K562 (cell line): ENCODE measurements at regions not wholly inside any gene's neighbourhood (a gene's known extent, or its start where the extent isn't known, plus 50 kb on each side); places are given as distances from the start of the nearest gene placed in this dataset.

Source experiments
- ATAC-seq: fragments of 200-7000 bp; cut with Tn5 transposase; 3 replicates; pipeline ENCODE4 v1.9.1; 2020; ENCODE audit warnings: moderate library complexity
- BruUV-seq: library from RNA; stranded (reverse); fragments of 400-500 nt; replicated peaks from 2 replicates; lab custom pipeline; 2021; lab: Mats Ljungman, UMichigan
- CTCF ChIA-PET: fragments of 300-600 bp; formaldehyde crosslinking; extraction: SDS; loops from one replicate; lab custom pipeline; 2021; ENCODE audit warnings: low intra/inter-chr PET ratio; lab: Yijun Ruan, JAX
- POLR2A ChIA-PET: fragments of 300-600, 350-650 bp; sonication (Branson Sonifier 250); formaldehyde crosslinking; extraction: SDS; loops from one replicate; lab custom pipeline; 2021; ENCODE audit warnings: antibody characterized with exemption, inconsistent platforms; lab: Yijun Ruan, JAX
- DNase-seq, 4 experiments: peaks; one replicate each; pipeline versions ENCODE4 v3.0.0 to v3.0.0-alpha.2; 2011 to 2018; ENCODE audit warnings: low spot score in 3 of 4, mixed read lengths in 3 of 4; ENCODE audit errors: extremely low read depth in 1 of 4
- FAIRE-seq: peaks from 2 replicates; lab custom pipeline; 2011; peaks lifted over from hg19 to GRCh38; lab: Jason Lieb, UNC
- H2AFZ ChIP-seq: 2 replicates; pipeline ENCODE4 v1.6.0; 2011; ENCODE audit warnings: low read depth, low read length, control low read depth, inconsistent platforms
- H3K27ac ChIP-seq: fragments of 200-600 bp; 3 replicates; pipeline ENCODE4 v1.8.0; 2011; ENCODE audit warnings: low read depth, mild to moderate bottlenecking, control low read depth, inconsistent platforms, low read length, moderate library complexity, mixed read lengths; ENCODE audit errors: extremely low read depth
- H3K27me3 ChIP-seq, 2 experiments: fragments of 300-600 bp in 1 of 2; 2 replicates in 1 of 2; 3 replicates in 1 of 2; pipeline versions ENCODE4 v1.6.0 to v1.8.0; 2011; ENCODE audit warnings: inconsistent platforms in 2 of 2, low read length in 2 of 2, mild to moderate bottlenecking in 1 of 2, mixed read lengths in 1 of 2, moderate library complexity in 1 of 2; ENCODE audit not compliant: control insufficient read depth in 2 of 2, insufficient read depth in 2 of 2
- H3K36me3 ChIP-seq: fragments of 300-600 bp; 3 replicates; pipeline ENCODE4 v1.8.0; 2011; ENCODE audit warnings: mild to moderate bottlenecking, low read length, inconsistent platforms; ENCODE audit not compliant: control insufficient read depth, insufficient read depth
- H3K4me1 ChIP-seq, 2 experiments: fragments of 200-600 bp in 1 of 2; replicated peaks in 1 of 2; 2 replicates in 1 of 2; 3 replicates in 1 of 2; pipeline versions ENCODE4 v1.5.1 to v1.8.0; 2011; ENCODE audit warnings: inconsistent platforms in 2 of 2, low read length in 2 of 2, mild to moderate bottlenecking in 1 of 2, mixed read lengths in 1 of 2, moderate library complexity in 1 of 2; ENCODE audit not compliant: control insufficient read depth in 2 of 2, insufficient read depth in 2 of 2
- H3K4me2 ChIP-seq: 2 replicates; pipeline ENCODE4 v1.6.1; 2011; ENCODE audit warnings: low read length, control low read depth, inconsistent platforms, mixed read lengths; ENCODE audit not compliant: insufficient read depth
- H3K4me3 ChIP-seq: fragments of 200-600 bp; sonication (generic), shearing (Covaris generic); 2 replicates; pipeline ENCODE4 v1.5.1; 2016; ENCODE audit warnings: control low read depth, inconsistent platforms
- H3K79me2 ChIP-seq: fragments of 200-600 bp; 3 replicates; pipeline ENCODE4 v1.8.0; 2011; ENCODE audit warnings: low read length, inconsistent platforms; ENCODE audit not compliant: control insufficient read depth, insufficient read depth
- H3K9ac ChIP-seq, 2 experiments: 2 replicates each; pipeline versions ENCODE4 v1.6.0 to v1.6.1; 2011; ENCODE audit warnings: low read depth in 2 of 2, low read length in 2 of 2, control low read depth in 1 of 2, inconsistent platforms in 1 of 2, mild to moderate bottlenecking in 1 of 2, mixed read lengths in 1 of 2; ENCODE audit not compliant: insufficient read depth in 1 of 2
- H3K9me1 ChIP-seq: one replicate; pipeline ENCODE4 v1.6.0; 2011; ENCODE audit warnings: inconsistent platforms, mild to moderate bottlenecking, low read length, moderate library complexity; ENCODE audit not compliant: control insufficient read depth, insufficient read depth
- H3K9me3 ChIP-seq: replicated peaks from 2 replicates; pipeline ENCODE4 v1.5.1; 2011; ENCODE audit warnings: low read depth, low read length, inconsistent platforms; ENCODE audit not compliant: control insufficient read depth, insufficient read depth
- H4K20me1 ChIP-seq: replicated peaks from 2 replicates; pipeline ENCODE4 v1.6.1; 2011; ENCODE audit warnings: low read length, inconsistent platforms, mixed read lengths; ENCODE audit not compliant: control insufficient read depth, insufficient read depth
- CBFA2T3 ChIP-seq: fragments of 450-650 bp; IDR thresholded peaks from 2 replicates; pipeline ENCODE4 v1.6.1; 2017
- CHD1 ChIP-seq: fragments of 200-600 bp; sonication (generic); IDR thresholded peaks from one replicate; pipeline ENCODE4 v1.6.1; 2012; ENCODE audit warnings: mild to moderate bottlenecking, moderate library complexity, low read length, inconsistent platforms
- HOXB6 ChIP-seq: fragments of 250-450 bp; sonication (Bioruptor Pico); IDR thresholded peaks from 2 replicates; pipeline ENCODE4 v1.5.1; 2022; ENCODE audit warnings: mild to moderate bottlenecking, borderline replicate concordance
- MAFF ChIP-seq: IDR thresholded peaks from 2 replicates; pipeline ENCODE4 v1.6.1; 2012; ENCODE audit warnings: low read length, improper control_type of control experiment
- MCM3 ChIP-seq: fragments of 450-650 bp; IDR thresholded peaks from 2 replicates; pipeline ENCODE4 v1.6.1; 2016
- MYBL2 ChIP-seq, 2 experiments: fragments of 450-650 bp in 1 of 2; sonication (generic) in 1 of 2; formaldehyde crosslinking in 1 of 2; IDR thresholded peaks; 2 replicates each; pipeline versions ENCODE4 v1.6.1 to v1.8.1; 2017 to 2022; ENCODE audit warnings: borderline replicate concordance in 1 of 2, inconsistent platforms in 1 of 2, low read depth in 1 of 2, mild to moderate bottlenecking in 1 of 2, missing genetic modification reagents in 1 of 2, moderate library complexity in 1 of 2
- NFIX ChIP-seq: fragments of 250-450 bp; sonication (Bioruptor Pico); IDR thresholded peaks from 2 replicates; pipeline ENCODE4 v1.4.0; 2020; ENCODE audit warnings: low read depth, mild to moderate bottlenecking, moderate library complexity
- NONO ChIP-seq, 2 experiments: fragments of 200-400 bp in 1 of 2; fragments of 450-650 bp in 1 of 2; formaldehyde crosslinking in 1 of 2; IDR thresholded peaks; 2 replicates each; pipeline ENCODE4 v1.6.1; 2017; ENCODE audit warnings: low read depth in 2 of 2, mild to moderate bottlenecking in 2 of 2, moderate library complexity in 2 of 2, low read length in 1 of 2
- RFX1 ChIP-seq: fragments of 450-650 bp; IDR thresholded peaks from 2 replicates; pipeline ENCODE4 v1.6.1; 2016; ENCODE audit warnings: mild to moderate bottlenecking, moderate library complexity
- TARDBP ChIP-seq: fragments of 450-650 bp; IDR thresholded peaks from 2 replicates; pipeline ENCODE4 v1.6.1; 2016
- TOE1 ChIP-seq, 2 experiments: fragments of 450-650 bp in 1 of 2; sonication (generic) in 1 of 2; formaldehyde crosslinking in 1 of 2; IDR thresholded peaks; 2 replicates each; pipeline versions ENCODE4 v1.7.1 to v1.8.0; 2016 to 2022; ENCODE audit warnings: borderline replicate concordance in 2 of 2, mild to moderate bottlenecking in 2 of 2, antibody characterized with exemption in 1 of 2, inconsistent platforms in 1 of 2, low read depth in 1 of 2, missing genetic modification reagents in 1 of 2, moderate library complexity in 1 of 2
- UBTF ChIP-seq, 2 experiments: IDR thresholded peaks; 2 replicates each; pipeline ENCODE4 v1.6.1; 2012; ENCODE audit warnings: improper control_type of control experiment in 2 of 2, low read depth in 2 of 2, low read length in 2 of 2, borderline replicate concordance in 1 of 2
- VEZF1 ChIP-seq: fragments of 200-800 bp; sonication (Bioruptor generic); IDR thresholded peaks from 2 replicates; pipeline ENCODE4 v1.6.1; 2017; ENCODE audit warnings: missing genetic modification characterization, missing compliant biosample characterization
- ZNF57 ChIP-seq: fragments of 450-650 bp; formaldehyde crosslinking; IDR thresholded peaks from 2 replicates; pipeline ENCODE4 v1.4.0; 2020; ENCODE audit warnings: mild to moderate bottlenecking, moderate library complexity
- ZNF655 ChIP-seq: fragments of 250-450 bp; sonication (Bioruptor Pico); IDR thresholded peaks from 2 replicates; pipeline ENCODE4 v1.5.0; 2021
- WGBS: fragments of 100-300 bp; shearing (Covaris generic); methylation state at CpG from one replicate; pipeline ENCODE4 v1.1.6; 2016; ENCODE audit warnings: low coverage, mixed read lengths; ENCODE audit not compliant: insufficient coverage; ENCODE audit errors: missing lambda C conversion rate; 5-methylcytosine and 5-hydroxymethylcytosine counted together
- in situ Hi-C: fragments of 300-500 bp; cut with MboI; formaldehyde crosslinking; loops from 4 replicates; pipeline ENCODE4 v1.15.0; 2018; ENCODE audit warnings: inconsistent platforms, mixed read lengths
- intact Hi-C: fragments of 100-400 bp; cut with micrococcal nuclease; formaldehyde crosslinking; loops from 2 replicates; pipeline ENCODE4 v1.14.2; 2022

GRCh38 chr14:55762595-55763232, 182.7 kb downstream of the KTN1 start:
- 0% methylated on average over 5 of the region's 5 CpGs for WGBS
- no peak for ATAC-seq

More at GRCh38 chr14:55762595-55763232, 182.7 kb downstream of the KTN1 start:
- Histone ChIP-seq H3K4me3 (no peak overlapping the region), H3K9ac (no peak overlapping the region), H3K27ac (no peak overlapping the region), H2AFZ (no peak overlapping the region), H3K79me2 (no peaks in the 10 kb centered on the region), H3K4me1 (no peaks in the 10 kb centered on the region), H3K4me2 (no peak overlapping the region), H4K20me1 (no peaks in the 10 kb centered on the region), H3K27me3 (peaks cover 3 to 4% of the 10 kb centered on the region in 2 experiments; a peak in 2 of 5 replicates), H3K36me3 (no peaks in the 10 kb centered on the region), H3K9me1 (no peaks in the 10 kb centered on the region), H3K9me3 (no peaks in the 10 kb centered on the region)
- intact Hi-C loops = no loop called here
- DNase-seq = no peak
- no TSS peak for BruUV-seq
- POLR2A ChIA-PET = no interaction called here
- in situ Hi-C loops = no loop called here
- no peak for FAIRE-seq
- TF ChIP-seq MCM3 (no peak), ZNF655 (no peak), TOE1 (IDR thresholded peaks at IDR 0.05; ENCODE audit: borderline replicate concordance) (no peak), TOE1 (CRISPR knock-in tag; IDR thresholded peaks at IDR 0.05; ENCODE audit: borderline replicate concordance, low read depth) (no peak), HOXB6 (no peak), MYBL2 (IDR thresholded peaks at IDR 0.05; ENCODE audit: low read depth) (no peak), MYBL2 (CRISPR knock-in tag; IDR thresholded peaks at IDR 0.05; ENCODE audit: borderline replicate concordance) (no peak), TARDBP (no peak), RFX1 (no peak), UBTF (IDR thresholded peaks at IDR 0.05; ENCODE audit: borderline replicate concordance in 1 of 2, low read depth in 2 of 2, low read length in 2 of 2) (no peak), VEZF1 (CRISPR knock-in tag) (no peak), CBFA2T3 (no peak), NONO (IDR thresholded peaks at IDR 0.05; ENCODE audit: low read depth in 2 of 2, low read length in 1 of 2) (no peak), ZNF57 (no peak), CHD1 (no peak), NFIX (CRISPR knock-in tag) (no peak), MAFF (no peak)
- TF ChIP-seq, all 486 proteins: peak for 0
- CTCF ChIA-PET = no interaction called here
